A673 (cell line): ENCODE measurements at regions not wholly inside any gene's neighbourhood (a gene's known extent, or its start where the extent isn't known, plus 50 kb on each side); places are given as distances from the start of the nearest gene placed in this dataset.

Experiments used
- CTCF ChIP-seq: fragments of 300-800, 200-600 bp; sonication (generic); conservative IDR thresholded peaks from 2 replicates; pipeline ENCODE4 v1.5.1; 2017; ENCODE audit warnings: low read depth, mild to moderate bottlenecking, antibody characterized with exemption, low read length, moderate library complexity, mixed read lengths
- EZH2 ChIP-seq: fragments of 200-600 bp; sonication (generic); IDR thresholded peaks from 2 replicates; pipeline ENCODE4 v1.6.1; 2017; ENCODE audit warnings: borderline replicate concordance, low read depth, mild to moderate bottlenecking, mixed read lengths, antibody characterized with exemption, low read length; ENCODE audit not compliant: poor library complexity, severe bottlenecking

- no peak for TF ChIP-seq CTCF
- TF ChIP-seq EZH2 = no peak
Measured at GRCh38 chr16:79390481-79391051, 210.0 kb downstream of the MAF start.
